Lower leg skin (tissue), 4 donors: ENCODE measurements at regions not wholly inside any gene's neighbourhood (a gene's known extent, or its start where the extent isn't known, plus 50 kb on each side); places are given as distances from the start of the nearest gene placed in this dataset.

Experiments
- DNase-seq, 2 donors: peaks; one replicate each; pipeline ENCODE4 v3.0.0-alpha.2; 2019; ENCODE audit warnings: low spot score in 2 of 2
- H3K4me3 ChIP-seq: fragments of 200-600 bp; sonication (generic); 2 replicates; pipeline ENCODE4 v1.5.1; 2017; ENCODE audit warnings: mild to moderate bottlenecking, low read depth; ENCODE audit not compliant: poor library complexity, severe bottlenecking
- CTCF ChIP-seq, 3 donors: fragments of 450-650 bp; IDR thresholded peaks; one replicate each; pipeline ENCODE4 v1.5.1; 2016; ENCODE audit warnings: antibody characterized with exemption in 3 of 3, mild to moderate bottlenecking in 3 of 3, moderate library complexity in 2 of 3
- POLR2A ChIP-seq, 2 donors: fragments of 450-650 bp; IDR thresholded peaks; one replicate each; pipeline ENCODE4 v1.6.1; 2016 to 2017; ENCODE audit warnings: antibody characterized with exemption in 2 of 2, mild to moderate bottlenecking in 1 of 2, moderate library complexity in 1 of 2
- WGBS, 2 donors: methylation state at CpG; one replicate each; pipeline ENCODE4 v1.1.5; 2018; 5-methylcytosine and 5-hydroxymethylcytosine counted together
- intact Hi-C: fragments of 100-400 bp; cut with DNase I; formaldehyde crosslinking; loops from one replicate; pipeline ENCODE4 v1.15.0; 2023; ENCODE audit warnings: low total_unique reads

- 34 to 38% methylated on average over 16 of the region's 16 CpGs for WGBS, 2 donors
- no peak for DNase-seq
- no peak overlapping the region for H3K4me3 ChIP-seq
- intact Hi-C loops: no loop called here
- TF ChIP-seq POLR2A (IDR thresholded peaks at IDR 0.05) (no peak), CTCF (IDR thresholded peaks at IDR 0.05) (no peak)
Measured at GRCh38 chr3:182725372-182726251, 67.7 kb upstream of the ATP11B start.

GRCh38 chr3:182726258-182727142 lies 66.8 kb upstream of the ATP11B start:
- 77 to 85% methylated on average over 10 of the region's 10 CpGs for WGBS, 2 donors
- H3K4me3 ChIP-seq: no peak overlapping the region
- intact Hi-C loops: no loop called here
- no peak for TF ChIP-seq POLR2A (IDR thresholded peaks at IDR 0.05)
- no peak for TF ChIP-seq CTCF (IDR thresholded peaks at IDR 0.05)
- DNase-seq: no peak

- intact Hi-C loops: loop anchor here (2.0 kb wide), 1 partner anchor 17 kb away; no protein-coding TSS in a partner anchor
- TF ChIP-seq CTCF (IDR thresholded peaks at IDR 0.05): no peak
- TF ChIP-seq POLR2A (IDR thresholded peaks at IDR 0.05): no peak
- 90 to 92% methylated on average over 3 of the region's 3 CpGs for WGBS, 2 donors
- no peak overlapping the region for H3K4me3 ChIP-seq
- no peak for DNase-seq
Measured at GRCh38 chr3:182728238-182728637, 65.1 kb upstream of the ATP11B start.

- no peak for DNase-seq
- H3K4me3 ChIP-seq: no peak overlapping the region
- intact Hi-C loops: loop anchor here (2.0 kb wide), 1 partner anchor 15 kb away; no protein-coding TSS in a partner anchor
- TF ChIP-seq POLR2A (IDR thresholded peaks at IDR 0.05) (no peak), CTCF (IDR thresholded peaks at IDR 0.05) (no peak)
- WGBS, 2 donors: 50 to 59% methylated on average over 19 of the region's 19 CpGs
Measured at GRCh38 chr3:182729903-182730674, 63.2 kb upstream of the ATP11B start.

DNA sequence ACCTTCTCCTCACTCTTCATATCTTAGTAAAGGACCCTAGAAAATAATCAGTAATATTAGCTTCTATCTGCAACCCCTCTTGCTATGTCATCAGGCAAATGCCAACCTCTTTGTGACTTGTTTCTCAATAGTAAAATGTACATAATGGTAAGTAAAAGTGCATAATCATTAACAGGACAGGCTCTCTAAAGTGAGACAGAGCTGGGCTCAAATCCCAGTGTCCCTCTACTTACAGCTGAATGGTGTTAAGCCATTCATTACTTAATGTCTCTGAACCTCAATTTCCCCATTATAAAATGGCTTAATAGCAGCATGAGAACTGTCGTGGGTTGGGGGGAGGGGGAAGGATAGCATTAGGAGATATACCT lies 62.6 kb upstream of the ATP11B start:
- TF ChIP-seq CTCF (IDR thresholded peaks at IDR 0.05) (no peak), POLR2A (IDR thresholded peaks at IDR 0.05) (no peak)
- DNase-seq: no peak
- no peak overlapping the region for H3K4me3 ChIP-seq
- intact Hi-C loops: no loop called here
- 63 to 76% methylated on average over 1 of the region's 1 CpG for WGBS, 2 donors
